Nucleus accumbens (tissue), 56 donors: ENCODE measurements at regions not wholly inside any gene's neighbourhood (a gene's known extent, or its start where the extent isn't known, plus 50 kb on each side); places are given as distances from the start of the nearest gene placed in this dataset.
"Not testable (repeated sequence)": the region's sequence is repeated elsewhere in the genome, so short reads cannot be mapped to it uniquely, and the experiment has no call there.

Experiments
- DNase-seq, 56 donors: peaks; one replicate each; lab custom pipeline; 2025; lab: John Stamatoyannopoulos, UW

DNA sequence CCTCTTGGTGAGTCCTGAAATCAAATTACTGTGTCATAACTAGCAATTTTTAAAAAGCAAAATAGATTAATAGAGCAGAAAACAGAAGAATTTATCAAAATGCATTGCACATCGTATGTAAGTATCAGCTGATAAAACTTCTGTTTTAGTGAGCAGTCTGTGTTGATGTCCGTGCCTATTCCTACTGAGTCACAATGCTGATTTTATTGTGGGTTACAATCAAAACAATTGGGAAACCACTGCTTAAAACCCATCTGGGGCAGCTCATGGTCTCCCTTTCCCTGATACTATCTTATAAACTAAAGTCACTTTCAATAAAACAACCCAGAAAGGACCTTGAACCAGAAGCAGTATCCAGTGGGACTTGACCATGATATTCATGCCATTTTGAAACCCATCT lies 101.1 kb upstream of the GPR39 start:
- not testable (repeated sequence) for DNase-seq

DNA sequence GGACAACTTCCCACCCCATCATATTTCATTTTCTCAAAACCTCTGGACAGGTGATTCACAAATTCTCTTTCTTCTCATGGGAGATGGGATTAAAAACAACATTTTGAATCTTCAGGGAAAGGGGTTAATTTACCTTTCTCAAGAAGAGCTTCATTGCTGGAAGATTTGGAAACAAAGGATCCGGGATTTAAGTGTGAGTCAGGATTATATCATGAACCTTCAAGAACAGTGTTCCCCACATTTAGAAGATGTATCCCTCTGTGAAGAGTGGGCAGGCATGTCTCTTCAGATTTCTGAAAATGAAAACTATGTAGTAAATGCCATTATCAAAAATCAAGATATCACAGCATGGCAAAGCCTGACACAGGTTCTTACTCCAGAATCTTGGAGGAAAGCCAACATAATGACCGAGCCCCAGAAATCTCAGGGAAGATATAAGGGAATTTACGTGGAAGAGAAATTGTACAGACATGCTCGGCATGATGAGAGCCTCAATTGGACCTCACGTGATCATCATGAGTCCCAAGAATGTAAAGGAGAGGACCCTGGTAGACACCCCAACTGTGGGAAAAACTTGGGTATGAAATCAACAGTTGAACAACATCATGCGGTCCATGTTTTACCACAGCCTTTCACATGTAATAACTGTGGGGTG lies 99.5 kb upstream of the GPR39 start:
- DNase-seq = not testable (repeated sequence)

DNA sequence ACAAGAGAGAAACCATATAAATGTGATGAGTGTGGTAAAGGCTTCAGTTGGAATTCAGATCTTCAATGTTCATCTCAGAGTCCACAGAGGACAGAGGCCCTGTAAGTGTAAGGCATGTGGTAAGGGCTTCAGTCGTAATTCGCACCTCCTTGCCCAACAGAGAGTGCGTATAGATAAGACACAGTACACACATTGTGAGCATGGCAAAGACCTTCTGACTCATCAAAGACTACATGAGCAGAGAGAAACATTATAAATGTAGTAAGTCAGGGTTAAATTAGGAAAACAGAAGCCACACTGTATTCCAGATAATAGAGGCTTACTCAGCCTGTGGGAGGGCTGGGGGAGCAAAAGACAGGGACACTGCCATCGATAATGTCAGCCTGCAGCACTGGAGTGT lies 98.1 kb upstream of the GPR39 start:
- peak in 1 of 56 donors; percentile 36 for DNase-seq

DNA sequence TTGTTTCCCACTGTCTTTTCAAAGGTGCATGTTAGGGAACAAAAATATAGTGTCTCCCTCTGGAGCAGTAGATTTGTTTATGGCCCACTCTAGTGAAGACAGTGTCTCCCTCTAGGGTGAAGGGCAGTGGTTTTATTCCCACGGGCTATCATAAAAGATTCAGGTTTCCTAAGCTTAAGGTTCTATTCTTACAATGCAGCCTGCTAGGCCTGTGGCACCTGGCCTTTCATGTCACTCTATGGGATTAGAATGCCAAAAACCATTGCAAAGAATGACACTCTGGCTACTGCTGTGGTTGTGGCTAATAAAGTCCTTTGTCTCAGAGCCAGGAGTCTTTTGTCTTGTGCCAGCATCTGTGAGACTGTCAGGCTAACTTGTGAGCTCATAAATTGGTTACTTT lies 92.6 kb upstream of the GPR39 start:
- DNase-seq = not testable (repeated sequence)

DNA sequence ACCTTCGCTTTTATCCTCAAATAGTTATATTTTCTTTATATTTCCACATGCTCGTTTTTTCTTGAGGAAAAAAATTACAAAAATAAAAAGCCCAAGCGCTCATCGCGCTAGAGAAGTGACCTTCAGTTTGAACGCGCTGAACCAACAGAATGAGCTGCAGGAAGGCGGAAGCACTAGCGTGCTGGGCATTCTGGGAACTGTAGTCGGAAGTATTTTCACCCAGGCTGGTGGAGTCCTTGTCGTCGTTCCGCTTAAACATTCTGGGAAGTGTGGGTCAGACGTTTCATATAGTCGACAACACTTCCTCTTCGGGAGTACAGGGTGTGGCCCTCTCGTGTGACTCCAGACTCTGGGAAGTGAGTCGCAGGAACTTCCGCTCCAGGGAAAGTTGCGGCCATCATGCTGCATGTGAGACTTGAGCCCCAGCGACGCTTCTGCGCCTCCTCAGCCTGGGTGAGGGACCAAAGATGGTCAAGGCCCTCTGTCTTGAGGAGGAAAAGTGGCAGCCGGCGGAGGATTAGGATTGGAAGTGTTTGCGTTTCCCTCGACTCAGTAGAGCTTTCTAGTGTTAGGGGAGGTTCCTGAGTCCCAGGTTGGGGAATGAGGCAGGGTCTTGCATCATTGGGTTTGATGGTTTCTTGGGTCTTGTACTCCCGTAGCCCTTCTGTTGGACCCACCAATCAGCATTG lies 84.1 kb upstream of the GPR39 start:
- not testable (repeated sequence) for DNase-seq

DNA sequence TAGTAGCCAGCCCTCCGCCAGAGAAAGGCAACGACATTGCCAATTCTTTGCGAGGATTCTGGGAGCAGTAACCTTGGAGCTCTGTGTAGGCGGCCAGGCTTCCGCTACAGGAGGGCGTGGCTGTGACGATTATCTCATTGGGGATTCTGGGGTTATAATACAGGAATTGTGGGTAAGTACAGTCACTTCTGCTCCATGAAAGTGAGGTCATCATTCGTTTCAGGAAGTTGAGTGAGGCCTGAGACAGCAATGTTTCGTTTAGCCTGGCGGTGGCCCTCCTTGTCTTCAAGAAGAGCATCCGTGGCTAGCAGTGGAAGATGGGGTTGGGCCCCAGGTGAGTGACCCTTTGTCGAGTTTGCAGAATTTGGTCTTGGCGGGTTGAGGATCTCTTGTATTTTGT lies 79.5 kb upstream of the GPR39 start:
- not testable (repeated sequence) for DNase-seq

DNA sequence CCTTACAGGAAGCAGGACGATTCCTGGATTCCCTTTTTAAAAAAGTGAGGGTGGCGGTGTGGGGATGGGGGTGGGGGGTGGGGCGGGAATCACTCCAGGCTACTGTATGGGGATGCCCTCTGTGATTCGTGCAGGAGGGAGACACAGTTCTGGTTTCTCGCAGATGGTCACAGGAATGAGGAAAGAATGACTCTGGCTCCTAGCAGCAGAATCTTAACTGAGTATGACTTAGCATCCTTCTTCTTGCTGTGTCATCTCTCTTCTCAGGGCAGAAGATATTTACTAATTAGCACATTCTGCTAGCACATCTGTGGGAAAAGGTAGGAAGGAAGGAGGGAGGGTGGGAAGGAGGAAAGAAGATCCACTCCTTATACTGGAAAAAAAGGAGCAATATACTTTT lies 78.8 kb upstream of the GPR39 start:
- DNase-seq = not testable (repeated sequence)

DNA sequence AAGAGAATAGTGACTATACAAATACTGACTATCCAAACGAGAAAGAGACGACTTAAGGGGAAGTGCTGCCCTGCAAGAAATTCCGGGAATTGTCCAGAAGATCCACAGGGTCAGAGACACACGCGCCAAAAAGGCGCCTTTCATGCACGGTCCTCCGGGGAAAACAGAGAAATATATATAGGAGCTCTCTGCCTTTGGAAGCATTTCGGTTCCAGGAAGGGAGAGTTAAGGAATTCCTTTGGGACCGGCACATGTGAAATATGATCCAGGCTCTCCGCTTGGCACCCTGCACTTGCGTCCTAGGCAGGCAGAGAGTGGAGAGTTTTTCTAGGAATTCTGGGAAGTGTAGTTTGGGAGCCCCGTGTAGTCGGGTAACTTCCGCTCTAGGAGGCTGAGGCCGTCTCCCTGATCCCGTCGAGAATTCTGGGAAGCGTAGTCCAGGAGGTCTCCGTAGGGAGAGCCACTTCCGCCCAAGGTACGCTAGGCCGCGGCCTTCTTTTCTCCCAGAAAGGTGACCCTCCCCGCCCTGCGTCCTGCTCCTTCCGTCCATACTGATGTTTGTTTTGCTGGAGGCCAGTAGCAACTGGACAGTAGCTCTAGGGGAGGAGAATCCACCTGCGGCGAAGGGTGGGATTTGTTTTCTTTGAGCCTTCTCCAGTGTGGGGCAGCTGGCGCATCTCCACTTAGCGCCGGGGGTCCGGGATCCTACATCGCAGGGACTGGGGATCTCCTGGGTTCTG lies 69.4 kb upstream of the GPR39 start:
- peak; percentile 23 to 95 (median 79) for DNase-seq

DNA sequence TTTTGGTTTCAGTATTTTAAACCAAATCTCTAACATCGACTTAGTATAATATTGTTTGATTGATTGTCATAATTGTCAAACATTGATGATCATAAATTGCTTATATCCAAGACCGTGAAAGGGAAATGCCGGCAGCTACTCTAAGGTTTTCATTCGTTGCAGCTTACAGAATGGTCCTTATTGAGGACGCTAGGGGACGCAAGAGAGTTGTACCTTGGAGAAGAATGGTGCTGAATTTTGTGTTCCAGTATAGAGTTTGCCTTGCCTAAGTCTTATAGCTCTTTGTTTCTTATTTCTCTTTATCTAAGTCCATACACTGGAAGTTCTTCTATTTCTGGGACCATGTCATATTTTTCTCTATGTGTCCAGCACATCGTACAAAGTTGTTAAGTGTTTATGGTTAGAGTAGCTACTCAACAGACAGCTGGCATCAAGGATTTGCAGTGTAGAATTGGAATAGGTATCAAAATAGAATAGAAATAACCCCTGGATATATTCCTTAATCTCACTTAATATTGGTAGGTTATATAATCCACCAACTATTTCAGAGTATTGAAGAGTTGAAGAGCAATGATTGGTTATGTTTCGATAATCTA lies 67.4 kb upstream of the GPR39 start:
- DNase-seq = peak in 25 of 56 donors; percentile 1 to 73 (median 22)

DNA sequence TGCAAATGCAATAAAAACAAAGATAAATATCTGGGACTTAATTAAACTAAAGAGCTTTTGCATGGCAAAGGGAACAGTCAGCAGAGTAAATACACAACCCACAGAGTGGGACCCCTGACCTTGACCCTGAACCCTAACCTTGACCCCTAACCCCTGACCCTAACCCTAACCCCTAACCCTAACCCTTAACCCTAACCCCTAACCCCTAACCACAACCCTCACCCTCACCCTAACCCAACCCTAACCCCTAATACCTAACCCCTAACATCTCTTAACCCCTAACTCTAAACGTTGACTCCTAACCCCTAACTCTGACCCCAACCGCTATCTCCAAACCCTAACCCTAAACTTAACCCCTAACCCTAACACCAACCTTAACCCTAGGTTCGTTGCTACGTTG lies 64.9 kb upstream of the GPR39 start:
- DNase-seq = not testable (repeated sequence)

DNA sequence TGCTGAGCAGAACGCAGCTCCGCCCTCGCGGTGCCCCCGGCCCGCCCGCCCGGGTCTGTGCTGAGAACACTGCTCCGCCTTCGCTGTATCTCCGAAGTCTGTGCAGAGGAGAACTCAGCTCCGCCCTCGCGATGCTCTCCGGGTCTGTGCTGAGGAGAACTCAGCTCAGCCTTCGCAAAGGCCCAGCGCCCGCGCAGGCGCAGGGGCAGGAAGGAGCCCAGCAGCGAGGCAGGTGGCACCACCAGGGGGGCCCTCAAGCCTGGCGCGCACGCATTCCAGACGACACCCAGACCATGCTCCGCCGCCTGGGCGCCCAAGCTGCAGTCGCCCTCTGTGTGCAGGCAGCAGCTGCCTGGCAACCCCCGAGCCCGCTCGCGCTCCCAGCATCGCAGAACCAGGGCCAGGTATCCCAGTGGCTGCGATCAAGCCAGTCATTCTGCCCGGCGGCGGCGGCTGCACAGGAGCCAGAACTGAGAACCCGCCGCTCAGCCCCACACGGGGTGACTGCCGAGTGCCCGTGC lies 64.1 kb upstream of the GPR39 start:
- peak in 54 of 56 donors; percentile 19 to 91 (median 69) for DNase-seq

DNA sequence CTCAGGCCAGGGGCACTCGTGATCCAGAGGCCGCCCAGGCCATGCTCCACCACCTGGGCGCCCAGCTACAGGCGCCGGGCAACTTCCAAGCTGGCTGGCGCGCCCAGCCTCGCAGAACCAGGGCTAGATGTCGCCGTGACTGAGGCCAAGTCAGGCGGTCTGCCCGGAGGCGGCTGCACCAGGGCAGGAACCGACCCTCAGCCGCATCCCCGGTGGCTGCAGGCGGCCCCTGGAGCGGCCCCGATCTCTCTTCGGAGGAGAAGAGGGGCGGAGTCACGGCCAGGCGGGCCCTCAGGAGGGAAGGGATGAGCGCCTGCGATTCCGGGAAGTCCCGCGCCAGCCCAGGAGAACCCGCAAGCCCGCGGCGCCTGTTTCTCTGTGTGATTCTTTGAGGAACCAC lies 63.2 kb upstream of the GPR39 start:
- DNase-seq = not testable (repeated sequence)

DNA sequence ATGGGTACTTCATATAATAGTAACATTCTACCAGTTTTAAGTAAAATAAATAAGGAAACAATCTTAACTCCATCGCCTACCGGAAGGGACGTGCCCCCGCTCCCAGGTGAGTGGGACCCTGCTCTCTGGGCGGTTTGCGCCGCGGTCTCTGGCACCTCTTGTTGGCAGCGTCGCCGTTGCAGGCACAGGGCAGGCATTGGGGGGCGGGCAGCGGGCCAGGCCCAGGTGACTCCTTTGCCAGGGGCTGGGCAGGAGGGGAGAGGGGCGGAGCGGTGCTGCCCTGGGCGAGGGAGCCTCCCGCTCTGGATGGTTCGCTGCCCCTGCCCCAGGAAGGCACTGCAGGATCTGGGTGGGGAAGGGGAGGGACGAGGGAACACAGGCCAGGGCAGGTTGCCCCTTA lies 55.6 kb upstream of the GPR39 start:
- DNase-seq = not testable (repeated sequence)

DNA sequence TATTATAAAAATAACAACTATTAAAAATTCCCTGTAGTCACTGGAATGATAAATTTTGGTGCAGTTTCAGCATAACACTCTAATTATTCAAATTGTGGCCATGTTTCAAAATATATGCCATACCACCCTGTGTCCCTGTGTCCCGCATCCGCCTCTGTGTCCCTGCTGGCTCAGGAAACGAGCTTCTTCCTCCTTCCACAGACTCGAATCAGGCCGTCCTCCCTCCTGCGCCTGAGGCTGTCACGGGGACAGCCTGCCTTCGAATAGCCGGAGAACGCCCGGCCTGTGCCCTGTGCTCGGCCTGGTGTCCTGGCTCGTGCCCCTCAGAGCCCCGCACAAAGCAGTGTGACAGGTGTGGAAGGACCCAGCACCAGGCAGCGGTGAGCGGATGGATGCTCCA lies 55.1 kb upstream of the GPR39 start:
- not testable (repeated sequence) for DNase-seq

DNA sequence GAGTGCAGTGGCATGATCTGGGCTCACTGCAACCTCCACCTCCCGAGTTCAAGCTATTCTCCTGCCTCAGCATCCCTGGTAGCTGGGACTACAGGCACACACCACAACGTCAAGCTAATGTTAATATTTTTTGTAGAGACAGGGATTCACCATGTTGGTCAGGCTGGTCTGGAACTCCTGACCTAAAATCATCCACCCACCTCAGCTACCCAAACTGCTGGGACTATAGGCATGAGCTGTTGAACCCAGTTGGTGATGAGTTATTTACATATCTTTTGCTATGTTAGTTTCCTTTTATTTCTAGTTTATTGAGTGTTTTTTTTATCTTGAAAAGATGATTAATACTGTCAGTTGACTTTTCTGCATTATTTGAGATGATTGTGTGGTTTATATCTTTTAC lies 53.3 kb upstream of the GPR39 start:
- DNase-seq = not testable (repeated sequence)

DNA sequence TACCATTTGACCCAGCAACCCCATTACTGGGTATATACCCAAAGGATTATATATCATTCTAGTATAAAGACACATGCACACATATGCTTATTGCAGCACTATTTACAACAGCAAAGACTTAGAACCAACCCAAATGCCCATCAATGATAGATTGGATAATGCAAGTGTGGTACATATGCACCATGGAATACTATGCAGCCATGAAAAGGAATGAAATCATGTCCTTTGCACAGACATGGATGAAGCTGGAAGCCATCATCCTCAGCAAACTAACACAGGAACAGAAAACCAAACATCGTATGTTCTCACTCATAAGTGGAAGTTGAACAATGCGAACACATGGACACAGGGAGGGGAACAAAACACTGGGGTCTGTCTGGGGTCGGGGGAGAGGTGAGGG lies 50.6 kb upstream of the GPR39 start:
- DNase-seq = not testable (repeated sequence)

DNA sequence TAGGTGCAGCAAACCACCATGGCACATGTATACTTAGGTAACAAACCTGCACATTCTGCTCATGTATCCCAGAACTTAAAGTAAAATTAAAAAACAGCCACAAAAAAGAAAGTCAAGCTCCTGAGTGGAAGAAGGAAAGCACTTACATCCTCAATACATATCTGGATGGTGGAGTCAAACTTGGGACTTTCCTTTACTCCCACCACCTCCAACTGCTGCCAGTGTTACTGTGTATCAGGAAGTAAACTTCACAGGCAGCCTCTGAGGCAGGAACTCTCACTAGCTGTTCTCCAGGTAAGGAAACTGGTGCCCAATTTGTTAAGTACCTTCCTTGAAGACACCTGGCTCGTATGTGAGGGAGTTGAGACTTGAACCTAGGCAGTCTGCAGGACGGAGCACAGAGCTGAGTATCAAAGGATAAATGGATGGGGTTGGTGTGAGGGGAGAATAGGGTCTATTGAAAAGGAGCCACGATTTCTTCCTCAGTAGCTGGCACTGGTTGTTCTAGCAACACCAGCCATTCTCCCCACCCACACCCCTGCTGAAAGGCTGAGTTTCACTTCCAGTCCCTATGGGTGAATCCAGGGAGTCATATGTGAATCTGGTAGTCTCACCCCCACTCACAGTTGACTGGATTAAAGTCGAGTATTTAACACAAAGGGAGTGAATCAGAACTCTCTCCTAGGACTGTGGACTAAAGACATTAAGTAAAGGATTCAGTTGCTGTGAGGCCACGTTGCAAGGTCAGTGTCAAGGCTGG lies 50.0 kb upstream of the GPR39 start:
- no peak for DNase-seq
